ENCODE measurements at regions not wholly inside any gene's neighbourhood (a gene's known extent, or its start where the extent isn't known, plus 50 kb on each side); places are given as distances from the start of the nearest gene placed in this dataset.

DNA sequence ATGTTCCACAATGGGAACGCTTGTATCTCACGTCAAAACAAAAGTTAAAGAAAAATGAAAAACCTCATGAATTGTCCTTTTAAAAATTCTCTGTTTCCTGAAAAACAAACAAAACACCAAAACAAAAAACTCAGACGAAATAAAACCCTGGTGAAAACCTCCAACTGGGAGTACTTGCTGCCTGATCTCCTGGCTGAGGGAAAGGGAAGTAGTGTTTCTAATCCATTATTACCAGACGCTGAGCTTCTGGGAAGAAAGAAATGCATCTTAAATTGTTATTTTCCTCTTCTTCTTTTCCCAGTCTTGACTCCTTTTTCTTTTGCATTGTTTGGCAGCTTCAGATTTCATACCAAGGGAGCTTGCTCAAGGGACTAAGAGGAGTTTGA lies 243.2 kb upstream of the RGMA start:
- TF ChIP-seq, protein P1, sequence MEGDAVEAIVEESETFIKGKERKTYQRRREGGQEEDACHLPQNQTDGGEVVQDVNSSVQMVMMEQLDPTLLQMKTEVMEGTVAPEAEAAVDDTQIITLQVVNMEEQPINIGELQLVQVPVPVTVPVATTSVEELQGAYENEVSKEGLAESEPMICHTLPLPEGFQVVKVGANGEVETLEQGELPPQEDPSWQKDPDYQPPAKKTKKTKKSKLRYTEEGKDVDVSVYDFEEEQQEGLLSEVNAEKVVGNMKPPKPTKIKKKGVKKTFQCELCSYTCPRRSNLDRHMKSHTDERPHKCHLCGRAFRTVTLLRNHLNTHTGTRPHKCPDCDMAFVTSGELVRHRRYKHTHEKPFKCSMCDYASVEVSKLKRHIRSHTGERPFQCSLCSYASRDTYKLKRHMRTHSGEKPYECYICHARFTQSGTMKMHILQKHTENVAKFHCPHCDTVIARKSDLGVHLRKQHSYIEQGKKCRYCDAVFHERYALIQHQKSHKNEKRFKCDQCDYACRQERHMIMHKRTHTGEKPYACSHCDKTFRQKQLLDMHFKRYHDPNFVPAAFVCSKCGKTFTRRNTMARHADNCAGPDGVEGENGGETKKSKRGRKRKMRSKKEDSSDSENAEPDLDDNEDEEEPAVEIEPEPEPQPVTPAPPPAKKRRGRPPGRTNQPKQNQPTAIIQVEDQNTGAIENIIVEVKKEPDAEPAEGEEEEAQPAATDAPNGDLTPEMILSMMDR (conservative IDR thresholded peaks at IDR 0.05): no peak
- TF ChIP-seq ZFX (IDR thresholded peaks at IDR 0.05): no peak

Measured in C4-2B (cell line).